ENCODE measurements at regions not wholly inside any gene's neighbourhood (a gene's known extent, or its start where the extent isn't known, plus 50 kb on each side); places are given as distances from the start of the nearest gene placed in this dataset.

GRCh38 chr5:34606101-34606500, 50.0 kb upstream of the RAI14 start:
- peaks cover 18% of the 10 kb centered on the region for H3K4me1 ChIP-seq
- no peak overlapping the region for H3K4me3 ChIP-seq
- H3K9me3 ChIP-seq: no peaks in the 10 kb centered on the region
- TF ChIP-seq CTCF (IDR thresholded peaks at IDR 0.05): no peak
- H3K27me3 ChIP-seq (ENCODE audit: low read depth): no peaks in the 10 kb centered on the region
- no peak for DNase-seq
- ATAC-seq: no peak
- H3K27ac ChIP-seq: no peak overlapping the region
- H3K36me3 ChIP-seq: no peaks in the 10 kb centered on the region
- intact Hi-C loops (cut with DNase I): no loop called here
